Gastrocnemius medialis (tissue), 4 donors: ENCODE measurements at regions not wholly inside any gene's neighbourhood (a gene's known extent, or its start where the extent isn't known, plus 50 kb on each side); places are given as distances from the start of the nearest gene placed in this dataset.

ENCODE experiments used
- ATAC-seq, 2 donors: fragments of 150-250 bp; one replicate each; pipeline ENCODE4 v1.9.1; 2016
- DNase-seq, 2 donors: peaks; one replicate each; pipeline ENCODE4 v3.0.0-alpha.2; 2019
- H3K27ac ChIP-seq, 4 donors: fragments of 200-600 bp; sonication (generic); 1 replicate in 1 of 4; 2 replicates in 3 of 4; pipeline ENCODE4 v1.5.1; 2016 to 2018; ENCODE audit warnings: mild to moderate bottlenecking in 2 of 4, moderate library complexity in 1 of 4
- H3K27me3 ChIP-seq, 3 donors: fragments of 200-600 bp; sonication (generic) in 2 of 3; 1 replicate in 1 of 3; 2 replicates in 2 of 3; pipeline versions ENCODE4 v1.5.1 to v1.6.0; 2016 to 2019; ENCODE audit warnings: mild to moderate bottlenecking in 1 of 3, moderate library complexity in 1 of 3
- H3K36me3 ChIP-seq, 2 donors: fragments of 200-600 bp; sonication (generic) in 1 of 2; one replicate each; pipeline ENCODE4 v1.5.1; 2017 to 2018
- H3K4me1 ChIP-seq, 2 donors: fragments of 200-600 bp; sonication (generic) in 1 of 2; one replicate each; pipeline ENCODE4 v1.5.1; 2016 to 2017; ENCODE audit warnings: mild to moderate bottlenecking in 2 of 2
- H3K4me3 ChIP-seq, 4 donors: fragments of 200-600 bp; sonication (generic) in 3 of 4; 1 replicate in 1 of 4; 2 replicates in 3 of 4; pipeline ENCODE4 v1.5.1; 2016 to 2019; ENCODE audit warnings: mild to moderate bottlenecking in 2 of 4
- H3K9me3 ChIP-seq, 3 donors: fragments of 200-600 bp; sonication (generic) in 2 of 3; 1 replicate in 1 of 3; 2 replicates in 2 of 3; pipeline ENCODE4 v1.5.1; 2016 to 2019
- POLR2A ChIP-seq, 2 donors: fragments of 450-650 bp; IDR thresholded peaks; one replicate each; pipeline ENCODE4 v1.6.1; 2017; ENCODE audit warnings: antibody characterized with exemption in 2 of 2, mild to moderate bottlenecking in 2 of 2, moderate library complexity in 2 of 2
- in situ Hi-C, 4 donors: fragments of 200-750 bp; cut with MboI; loops; one replicate each; pipeline versions ENCODE4 v1.15.0 to v1.8.0; 2017; ENCODE audit warnings: low sequenced_read_pairs in 4 of 4
- intact Hi-C: fragments of 100-400 bp; cut with DNase I; formaldehyde crosslinking; loops from one replicate; pipeline ENCODE4 v1.15.1; 2023; ENCODE audit warnings: low total_unique reads
- TF ChIP-seq, protein P1 (sequence below), 5 experiments: fragments of 450-650 bp in 3 of 5; fragments of 200-600 bp in 2 of 5; sonication (generic) in 2 of 5; IDR thresholded peaks in 4 of 5; conservative IDR thresholded peaks in 1 of 5; 1 replicate in 4 of 5; 2 replicates in 1 of 5; pipeline ENCODE4 v1.5.1; 2016 to 2019; ENCODE audit warnings: antibody characterized with exemption in 5 of 5, mild to moderate bottlenecking in 3 of 5, moderate library complexity in 3 of 5

- in situ Hi-C loops (no loop called here), intact Hi-C loops (no loop called here)
- H3K9me3 ChIP-seq: no peaks in the 10 kb centered on the region
- no peaks in the 10 kb centered on the region for H3K4me1 ChIP-seq
- no peak overlapping the region for H3K4me3 ChIP-seq
- H3K36me3 ChIP-seq: no peaks in the 10 kb centered on the region
- no peak for ATAC-seq
- H3K27me3 ChIP-seq: no peaks in the 10 kb centered on the region
- H3K27ac ChIP-seq: no peak overlapping the region
- DNase-seq: no peak
- no peak for TF ChIP-seq POLR2A (IDR thresholded peaks at IDR 0.05)
- TF ChIP-seq, protein P1, sequence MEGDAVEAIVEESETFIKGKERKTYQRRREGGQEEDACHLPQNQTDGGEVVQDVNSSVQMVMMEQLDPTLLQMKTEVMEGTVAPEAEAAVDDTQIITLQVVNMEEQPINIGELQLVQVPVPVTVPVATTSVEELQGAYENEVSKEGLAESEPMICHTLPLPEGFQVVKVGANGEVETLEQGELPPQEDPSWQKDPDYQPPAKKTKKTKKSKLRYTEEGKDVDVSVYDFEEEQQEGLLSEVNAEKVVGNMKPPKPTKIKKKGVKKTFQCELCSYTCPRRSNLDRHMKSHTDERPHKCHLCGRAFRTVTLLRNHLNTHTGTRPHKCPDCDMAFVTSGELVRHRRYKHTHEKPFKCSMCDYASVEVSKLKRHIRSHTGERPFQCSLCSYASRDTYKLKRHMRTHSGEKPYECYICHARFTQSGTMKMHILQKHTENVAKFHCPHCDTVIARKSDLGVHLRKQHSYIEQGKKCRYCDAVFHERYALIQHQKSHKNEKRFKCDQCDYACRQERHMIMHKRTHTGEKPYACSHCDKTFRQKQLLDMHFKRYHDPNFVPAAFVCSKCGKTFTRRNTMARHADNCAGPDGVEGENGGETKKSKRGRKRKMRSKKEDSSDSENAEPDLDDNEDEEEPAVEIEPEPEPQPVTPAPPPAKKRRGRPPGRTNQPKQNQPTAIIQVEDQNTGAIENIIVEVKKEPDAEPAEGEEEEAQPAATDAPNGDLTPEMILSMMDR (IDR thresholded peaks at IDR 0.05 in 4 of 5, conservative IDR thresholded peaks at IDR 0.05 in 1 of 5): no peak
Observed at GRCh38 chr3:46146548-46146947, 61.6 kb downstream of the CCR1 start.

DNA sequence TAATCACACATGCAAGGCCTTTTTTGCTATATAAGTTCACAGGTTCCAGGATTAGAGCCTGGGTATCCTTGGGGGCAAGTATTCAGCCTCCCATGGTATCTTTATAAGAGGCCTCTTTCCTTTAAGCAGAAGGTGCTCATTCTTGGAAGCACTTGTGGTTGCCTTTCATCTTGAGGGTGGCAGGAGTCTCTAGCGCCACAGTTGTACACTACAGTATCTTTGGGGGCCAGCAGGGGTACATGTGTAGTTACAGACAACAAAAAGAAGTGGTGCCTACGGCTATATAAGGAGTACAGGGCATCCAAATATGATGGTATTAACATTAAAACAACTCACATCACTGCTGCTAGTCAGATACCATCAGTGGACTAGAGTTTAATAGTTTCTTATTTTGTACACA is 62.1 kb downstream of the CCR1 start:
- Histone ChIP-seq H3K27me3 (no peaks in the 10 kb centered on the region), H3K36me3 (no peaks in the 10 kb centered on the region), H3K27ac (no peak overlapping the region), H3K4me3 (no peak overlapping the region), H3K4me1 (no peaks in the 10 kb centered on the region), H3K9me3 (no peaks in the 10 kb centered on the region)
- intact Hi-C loops (no loop called here), in situ Hi-C loops (no loop called here)
- TF ChIP-seq, protein P1 (IDR thresholded peaks at IDR 0.05 in 4 of 5, conservative IDR thresholded peaks at IDR 0.05 in 1 of 5): no peak
- no peak for TF ChIP-seq POLR2A (IDR thresholded peaks at IDR 0.05)
- DNase-seq (no peak), ATAC-seq (no peak)

DNA sequence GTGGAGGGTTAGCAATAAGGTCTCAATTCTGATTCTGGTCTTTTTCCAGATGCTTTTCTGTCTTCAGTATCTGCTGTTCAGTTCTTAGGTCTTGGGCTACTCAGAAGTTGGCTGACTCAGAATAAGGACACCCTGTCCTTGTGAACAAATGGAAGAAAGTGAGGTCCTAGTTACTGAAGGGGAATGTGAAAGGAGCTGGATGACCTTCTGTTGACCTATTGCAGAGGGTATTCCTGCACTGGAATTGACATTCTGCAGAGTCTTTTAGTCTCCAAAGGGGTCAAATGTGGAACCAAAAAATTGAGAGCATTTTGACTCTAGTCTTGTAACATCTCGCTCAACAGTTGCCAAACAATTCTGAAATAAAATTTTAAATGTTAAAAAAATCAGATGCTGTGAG is 63.0 kb downstream of the CCR1 start:
- in situ Hi-C loops: no loop called here
- intact Hi-C loops: no loop called here
- H3K4me3 ChIP-seq: no peak overlapping the region
- no peaks in the 10 kb centered on the region for H3K27me3 ChIP-seq
- H3K36me3 ChIP-seq: no peaks in the 10 kb centered on the region
- ATAC-seq: peak in 1 of 2 donors; percentile 54
- no peaks in the 10 kb centered on the region for H3K4me1 ChIP-seq
- no peak overlapping the region for H3K27ac ChIP-seq
- no peak for DNase-seq
- no peaks in the 10 kb centered on the region for H3K9me3 ChIP-seq
- TF ChIP-seq, protein P1 (IDR thresholded peaks at IDR 0.05 in 4 of 5, conservative IDR thresholded peaks at IDR 0.05 in 1 of 5): no peak
- TF ChIP-seq POLR2A (IDR thresholded peaks at IDR 0.05): no peak

DNA sequence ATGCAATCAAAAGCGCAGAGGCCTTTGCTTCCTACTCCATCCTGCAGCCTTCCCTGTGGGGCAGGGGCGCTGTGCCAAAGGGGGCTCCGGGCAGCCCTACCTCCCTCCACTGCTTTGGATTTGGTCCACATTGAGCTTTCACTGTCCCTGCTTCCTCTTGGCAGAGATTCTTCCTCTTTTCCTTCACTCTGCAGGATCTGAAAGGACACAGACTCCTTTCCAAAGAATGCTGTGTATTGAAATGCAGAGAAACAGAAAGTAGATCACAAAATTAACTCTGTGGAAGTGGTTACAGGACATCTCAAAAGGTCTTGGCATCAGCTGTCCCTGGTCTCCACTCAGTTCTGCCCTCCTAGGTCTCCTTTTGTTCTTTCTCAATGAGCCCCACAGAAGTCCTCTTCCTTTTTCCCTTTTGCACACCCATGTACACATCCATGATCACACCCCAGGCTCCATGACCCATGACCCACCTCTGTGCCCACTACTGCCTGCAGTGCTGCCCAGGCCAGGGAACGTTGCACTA is 64.1 kb downstream of the CCR1 start:
- Histone ChIP-seq H3K9me3 (no peaks in the 10 kb centered on the region), H3K27ac (no peak overlapping the region), H3K27me3 (no peaks in the 10 kb centered on the region), H3K4me1 (no peaks in the 10 kb centered on the region), H3K4me3 (no peak overlapping the region), H3K36me3 (no peaks in the 10 kb centered on the region)
- ATAC-seq (peak in 1 of 2 donors; percentile 14), DNase-seq (no peak)
- intact Hi-C loops: no loop called here
- in situ Hi-C loops: no loop called here
- no peak for TF ChIP-seq POLR2A (IDR thresholded peaks at IDR 0.05)
- TF ChIP-seq, protein P1 (IDR thresholded peaks at IDR 0.05 in 4 of 5, conservative IDR thresholded peaks at IDR 0.05 in 1 of 5): no peak

- no peaks in the 10 kb centered on the region for H3K27me3 ChIP-seq
- TF ChIP-seq POLR2A (IDR thresholded peaks at IDR 0.05): no peak
- TF ChIP-seq, protein P1 (IDR thresholded peaks at IDR 0.05 in 4 of 5, conservative IDR thresholded peaks at IDR 0.05 in 1 of 5): no peak
- DNase-seq (no peak), ATAC-seq (no peak)
- in situ Hi-C loops: no loop called here
- H3K27ac ChIP-seq: no peak overlapping the region
- H3K9me3 ChIP-seq: no peaks in the 10 kb centered on the region
- H3K36me3 ChIP-seq: no peaks in the 10 kb centered on the region
- H3K4me1 ChIP-seq: no peaks in the 10 kb centered on the region
- intact Hi-C loops: no loop called here
- H3K4me3 ChIP-seq: no peak overlapping the region
Observed at GRCh38 chr3:46141813-46142212, 66.3 kb downstream of the CCR1 start.
